HG02970 (cell line): ENCODE measurements at regions not wholly inside any gene's neighbourhood (a gene's known extent, or its start where the extent isn't known, plus 50 kb on each side); places are given as distances from the start of the nearest gene placed in this dataset.

Source experiments
- ATAC-seq: cut with Tn5 transposase; IDR thresholded peaks from one replicate; pipeline ENCODE4 v1.9.1; 2021; ENCODE audit warnings: mild to moderate bottlenecking, moderate library complexity, moderate number of reproducible peaks; ENCODE audit not compliant: unreplicated experiment, low FRiP score

- no peak for ATAC-seq
Measured at GRCh38 chr1:181863736-181864135, 197.8 kb downstream of the ZNF648 start.

- no peak for ATAC-seq
Measured at GRCh38 chr1:181863006-181863405, 198.5 kb downstream of the ZNF648 start.

- ATAC-seq: no peak
Measured at GRCh38 chr1:181858135-181858534, 203.4 kb downstream of the ZNF648 start.
